ENCODE measurements at regions not wholly inside any gene's neighbourhood (a gene's known extent, or its start where the extent isn't known, plus 50 kb on each side); places are given as distances from the start of the nearest gene placed in this dataset.
A peak's percentile ranks its signal among the peaks of the same experiment; 100 is the strongest.

- H3K4me1 Mint-ChIP-seq = peaks cover 21% of the 10 kb centered on the region
- no peaks in the 10 kb centered on the region for H3K27me3 Mint-ChIP-seq
- DNase-seq = no peak
- H3K4me3 Mint-ChIP-seq = no peak overlapping the region
- peak overlapping the region; percentile 79 for H3K27ac Mint-ChIP-seq
- no peaks in the 10 kb centered on the region for H3K9me3 ChIP-seq (ENCODE audit: control insufficient read depth, low read length, poor library complexity, severe bottlenecking)
- peaks cover 2% of the 10 kb centered on the region for H3K36me3 Mint-ChIP-seq (ENCODE audit: low read depth)
- no peak for ATAC-seq
Observed at GRCh38 chr4:152158225-152158624, 377.7 kb downstream of the FBXW7 start.

GRCh38 chr4:152157629-152158028 lies 378.3 kb downstream of the FBXW7 start:
- no peak overlapping the region for H3K4me3 Mint-ChIP-seq
- peak overlapping the region; percentile 79 for H3K27ac Mint-ChIP-seq
- no peaks in the 10 kb centered on the region for H3K27me3 Mint-ChIP-seq
- no peak for ATAC-seq
- peaks cover 21% of the 10 kb centered on the region for H3K4me1 Mint-ChIP-seq
- no peaks in the 10 kb centered on the region for H3K9me3 ChIP-seq (ENCODE audit: control insufficient read depth, low read length, poor library complexity, severe bottlenecking)
- peaks cover 2% of the 10 kb centered on the region for H3K36me3 Mint-ChIP-seq (ENCODE audit: low read depth)
- DNase-seq = no peak

GRCh38 chr4:152156442-152156841 lies 379.4 kb downstream of the FBXW7 start:
- no peaks in the 10 kb centered on the region for H3K9me3 ChIP-seq (ENCODE audit: control insufficient read depth, low read length, poor library complexity, severe bottlenecking)
- H3K27me3 Mint-ChIP-seq = no peaks in the 10 kb centered on the region
- peaks cover 2% of the 10 kb centered on the region for H3K36me3 Mint-ChIP-seq (ENCODE audit: low read depth)
- ATAC-seq = no peak
- H3K27ac Mint-ChIP-seq = no peak overlapping the region
- H3K4me1 Mint-ChIP-seq = peaks cover 21% of the 10 kb centered on the region
- H3K4me3 Mint-ChIP-seq = no peak overlapping the region
- DNase-seq = no peak

GRCh38 chr4:152155070-152155469 lies 380.8 kb downstream of the FBXW7 start:
- Mint-ChIP-seq H3K4me1 (peaks cover 21% of the 10 kb centered on the region), H3K27me3 (no peaks in the 10 kb centered on the region), H3K27ac (no peak overlapping the region), H3K4me3 (no peak overlapping the region), H3K36me3 (ENCODE audit: low read depth) (peaks cover 2% of the 10 kb centered on the region)
- H3K9me3 ChIP-seq (ENCODE audit: control insufficient read depth, low read length, poor library complexity, severe bottlenecking) = no peaks in the 10 kb centered on the region
- ATAC-seq (no peak), DNase-seq (no peak)

GRCh38 chr4:152154433-152154832 lies 381.5 kb downstream of the FBXW7 start:
- H3K9me3 ChIP-seq (ENCODE audit: control insufficient read depth, low read length, poor library complexity, severe bottlenecking) = no peaks in the 10 kb centered on the region
- no peaks in the 10 kb centered on the region for H3K27me3 Mint-ChIP-seq
- H3K4me3 Mint-ChIP-seq = no peak overlapping the region
- H3K27ac Mint-ChIP-seq = no peak overlapping the region
- peaks cover 21% of the 10 kb centered on the region for H3K4me1 Mint-ChIP-seq
- H3K36me3 Mint-ChIP-seq (ENCODE audit: low read depth) = peaks cover 2% of the 10 kb centered on the region
- DNase-seq (no peak), ATAC-seq (no peak)

- ATAC-seq (no peak), DNase-seq (no peak)
- Mint-ChIP-seq H3K36me3 (ENCODE audit: low read depth) (peaks cover 2% of the 10 kb centered on the region), H3K27me3 (no peaks in the 10 kb centered on the region), H3K27ac (no peak overlapping the region), H3K4me1 (peaks cover 17% of the 10 kb centered on the region), H3K4me3 (no peak overlapping the region)
- H3K9me3 ChIP-seq (ENCODE audit: control insufficient read depth, low read length, poor library complexity, severe bottlenecking) = no peaks in the 10 kb centered on the region
Observed at GRCh38 chr4:152153476-152154270, 382.2 kb downstream of the FBXW7 start.

GRCh38 chr4:152150214-152150613 lies 385.7 kb downstream of the FBXW7 start:
- ATAC-seq (no peak), DNase-seq (no peak)
- H3K9me3 ChIP-seq (ENCODE audit: control insufficient read depth, low read length, poor library complexity, severe bottlenecking) = peaks cover 5% of the 10 kb centered on the region
- no peak overlapping the region for H3K4me3 Mint-ChIP-seq
- no peaks in the 10 kb centered on the region for H3K4me1 Mint-ChIP-seq
- H3K36me3 Mint-ChIP-seq (ENCODE audit: low read depth) = peaks cover 3% of the 10 kb centered on the region
- no peak overlapping the region for H3K27ac Mint-ChIP-seq
- no peaks in the 10 kb centered on the region for H3K27me3 Mint-ChIP-seq

- DNase-seq (no peak), ATAC-seq (no peak)
- Mint-ChIP-seq H3K4me3 (no peak overlapping the region), H3K27me3 (no peaks in the 10 kb centered on the region), H3K27ac (no peak overlapping the region), H3K4me1 (no peaks in the 10 kb centered on the region), H3K36me3 (ENCODE audit: low read depth) (peaks cover 4% of the 10 kb centered on the region)
- peaks cover 5% of the 10 kb centered on the region for H3K9me3 ChIP-seq (ENCODE audit: control insufficient read depth, low read length, poor library complexity, severe bottlenecking)
Observed at GRCh38 chr4:152149745-152150144, 386.1 kb downstream of the FBXW7 start.

- no peaks in the 10 kb centered on the region for H3K27me3 Mint-ChIP-seq
- no peak overlapping the region for H3K27ac Mint-ChIP-seq
- H3K9me3 ChIP-seq (ENCODE audit: control insufficient read depth, low read length, poor library complexity, severe bottlenecking) = peaks cover 5% of the 10 kb centered on the region
- H3K36me3 Mint-ChIP-seq (ENCODE audit: low read depth) = peaks cover 8% of the 10 kb centered on the region
- no peaks in the 10 kb centered on the region for H3K4me1 Mint-ChIP-seq
- ATAC-seq (no peak), DNase-seq (no peak)
- H3K4me3 Mint-ChIP-seq = no peak overlapping the region
Observed at GRCh38 chr4:152148057-152148456, 387.2 kb upstream of the GATB start.

- peaks cover 8% of the 10 kb centered on the region for H3K36me3 Mint-ChIP-seq (ENCODE audit: low read depth)
- no peak overlapping the region for H3K27ac Mint-ChIP-seq
- DNase-seq (no peak), ATAC-seq (no peak)
- no peak overlapping the region for H3K4me3 Mint-ChIP-seq
- H3K9me3 ChIP-seq (ENCODE audit: control insufficient read depth, low read length, poor library complexity, severe bottlenecking) = peaks cover 5% of the 10 kb centered on the region
- no peaks in the 10 kb centered on the region for H3K27me3 Mint-ChIP-seq
- no peaks in the 10 kb centered on the region for H3K4me1 Mint-ChIP-seq
Observed at GRCh38 chr4:152146244-152146643, 385.4 kb upstream of the GATB start.

GRCh38 chr4:152143806-152144205 lies 383.0 kb upstream of the GATB start:
- DNase-seq = no peak
- no peak for ATAC-seq
- peaks cover 5% of the 10 kb centered on the region for H3K9me3 ChIP-seq (ENCODE audit: control insufficient read depth, low read length, poor library complexity, severe bottlenecking)
- H3K36me3 Mint-ChIP-seq (ENCODE audit: low read depth) = peaks cover 8% of the 10 kb centered on the region
- H3K4me3 Mint-ChIP-seq = no peak overlapping the region
- no peak overlapping the region for H3K27ac Mint-ChIP-seq
- peaks cover 3% of the 10 kb centered on the region for H3K4me1 Mint-ChIP-seq
- H3K27me3 Mint-ChIP-seq = no peaks in the 10 kb centered on the region

GRCh38 chr4:152138451-152138850 lies 377.6 kb upstream of the GATB start:
- Mint-ChIP-seq H3K27ac (peak overlapping the region; percentile 65), H3K36me3 (ENCODE audit: low read depth) (no peaks in the 10 kb centered on the region), H3K27me3 (peaks cover 7% of the 10 kb centered on the region), H3K4me3 (no peak overlapping the region), H3K4me1 (peaks cover 25% of the 10 kb centered on the region)
- DNase-seq (no peak), ATAC-seq (peak; percentile 80)
- no peaks in the 10 kb centered on the region for H3K9me3 ChIP-seq (ENCODE audit: control insufficient read depth, low read length, poor library complexity, severe bottlenecking)

- no peak for ATAC-seq
- H3K27ac Mint-ChIP-seq = peak overlapping the region; percentile 19
- H3K9me3 ChIP-seq (ENCODE audit: control insufficient read depth, low read length, poor library complexity, severe bottlenecking) = no peaks in the 10 kb centered on the region
- peaks cover 7% of the 10 kb centered on the region for H3K27me3 Mint-ChIP-seq
- DNase-seq = no peak
- no peaks in the 10 kb centered on the region for H3K36me3 Mint-ChIP-seq (ENCODE audit: low read depth)
- H3K4me3 Mint-ChIP-seq = no peak overlapping the region
- H3K4me1 Mint-ChIP-seq = peaks cover 16% of the 10 kb centered on the region
Observed at GRCh38 chr4:152132776-152133175, 372.0 kb upstream of the GATB start.

GRCh38 chr4:152128356-152128755 lies 367.5 kb upstream of the GATB start:
- H3K27ac Mint-ChIP-seq = peak overlapping the region; percentile 44
- H3K27me3 Mint-ChIP-seq = no peaks in the 10 kb centered on the region
- H3K4me3 Mint-ChIP-seq = no peak overlapping the region
- DNase-seq (no peak), ATAC-seq (no peak)
- H3K36me3 Mint-ChIP-seq (ENCODE audit: low read depth) = peaks cover 3% of the 10 kb centered on the region
- peaks cover 20% of the 10 kb centered on the region for H3K4me1 Mint-ChIP-seq
- H3K9me3 ChIP-seq (ENCODE audit: control insufficient read depth, low read length, poor library complexity, severe bottlenecking) = no peaks in the 10 kb centered on the region

Measured in T-helper 17 cell (primary cell).